IMR-90 (cell line): ENCODE measurements at regions not wholly inside any gene's neighbourhood (a gene's known extent, or its start where the extent isn't known, plus 50 kb on each side); places are given as distances from the start of the nearest gene placed in this dataset.

ENCODE experiments used
- ATAC-seq: fragments of 200-7000 bp; cut with Tn5 transposase; 2 replicates; pipeline ENCODE4 v1.9.1; 2020; ENCODE audit warnings: low read depth, mild to moderate bottlenecking, moderate library complexity
- BruUV-seq: library from RNA; stranded (reverse); fragments of 400-500 nt; replicated peaks from 2 replicates; lab custom pipeline; 2021; lab: Mats Ljungman, UMichigan
- CTCF ChIA-PET: fragments of 300-600 bp; formaldehyde crosslinking; extraction: SDS; loops from one replicate; lab custom pipeline; 2021; ENCODE audit warnings: antibody characterized with exemption; lab: Yijun Ruan, JAX
- POLR2A ChIA-PET: fragments of 300-600 bp; sonication (Branson Sonifier 250); formaldehyde crosslinking; loops from one replicate; lab custom pipeline; 2022; ENCODE audit warnings: antibody characterized with exemption; ENCODE audit not compliant: unreplicated experiment; lab: Charles Lee
- DNase-seq: peaks from one replicate; pipeline ENCODE4 v3.0.0; 2013
- H2AFZ ChIP-seq: replicated peaks from 2 replicates; pipeline ENCODE3; 2013; ENCODE audit warnings: low read length, mild to moderate bottlenecking; ENCODE audit not compliant: poor library complexity
- H2AK5ac ChIP-seq: 2 replicates; pipeline ENCODE4 v1.6.1; 2013; ENCODE audit warnings: low read depth, low read length, inconsistent platforms
- H2AK9ac ChIP-seq: replicated peaks from 2 replicates; pipeline ENCODE3; 2013; ENCODE audit warnings: mild to moderate bottlenecking, low read depth, low read length, moderate library complexity; ENCODE audit not compliant: poor library complexity
- H2BK120ac ChIP-seq: 2 replicates; pipeline ENCODE4 v1.6.1; 2013; ENCODE audit warnings: low read depth, low read length, inconsistent platforms
- H2BK15ac ChIP-seq: 3 replicates; pipeline ENCODE4 v1.6.1; 2013; ENCODE audit warnings: low read depth, low read length, inconsistent platforms
- H2BK20ac ChIP-seq: 2 replicates; pipeline ENCODE4 v1.6.1; 2013; ENCODE audit warnings: low read depth, mild to moderate bottlenecking, inconsistent platforms, low read length, moderate library complexity
- H2BK5ac ChIP-seq: 2 replicates; pipeline ENCODE4 v1.6.1; 2013; ENCODE audit warnings: mild to moderate bottlenecking, low read depth, low read length, inconsistent platforms; ENCODE audit not compliant: poor library complexity, severe bottlenecking
- H3K14ac ChIP-seq: replicated peaks from 2 replicates; pipeline ENCODE4 v1.6.1; 2013; ENCODE audit warnings: low read depth, low read length, inconsistent platforms
- H3K18ac ChIP-seq: 2 replicates; pipeline ENCODE4 v1.6.1; 2013; ENCODE audit warnings: low read depth, low read length, control low read depth
- H3K23ac ChIP-seq: 2 replicates; pipeline ENCODE4 v1.6.1; 2013; ENCODE audit warnings: low read depth, low read length, inconsistent platforms
- H3K27ac ChIP-seq: 2 replicates; pipeline ENCODE4 v1.5.1; 2013; ENCODE audit warnings: mild to moderate bottlenecking, control low read depth, low read length; ENCODE audit not compliant: insufficient read depth
- H3K27me3 ChIP-seq: 2 replicates; pipeline ENCODE4 v1.6.1; 2013; ENCODE audit warnings: low read length; ENCODE audit not compliant: control insufficient read depth, insufficient read depth
- H3K36me3 ChIP-seq: 2 replicates; pipeline ENCODE4 v1.6.1; 2013; ENCODE audit warnings: low read length, mixed read lengths; ENCODE audit not compliant: control insufficient read depth, insufficient read depth
- H3K4ac ChIP-seq: 2 replicates; pipeline ENCODE4 v1.6.1; 2013; ENCODE audit warnings: low read depth, low read length, inconsistent platforms
- H3K4me1 ChIP-seq: 2 replicates; pipeline ENCODE4 v1.6.1; 2013; ENCODE audit warnings: low read length, mixed read lengths; ENCODE audit not compliant: control insufficient read depth, insufficient read depth
- H3K4me2 ChIP-seq: 2 replicates; pipeline ENCODE4 v1.6.1; 2013; ENCODE audit warnings: low read depth, mild to moderate bottlenecking, control low read depth, low read length, moderate library complexity
- H3K4me3 ChIP-seq: 2 replicates; pipeline ENCODE4 v1.5.1; 2013; ENCODE audit warnings: low read depth, mild to moderate bottlenecking, control low read depth, low read length, moderate library complexity; ENCODE audit not compliant: insufficient read depth
- H3K56ac ChIP-seq: 2 replicates; pipeline ENCODE4 v1.6.1; 2013; ENCODE audit warnings: low read length, inconsistent platforms; ENCODE audit not compliant: insufficient read depth; ENCODE audit errors: extremely low read depth
- H3K79me1 ChIP-seq, 2 experiments: 2 replicates each; pipeline ENCODE4 v1.6.1; 2013; ENCODE audit warnings: low read length in 2 of 2, inconsistent platforms in 1 of 2, low read depth in 1 of 2
- H3K9ac ChIP-seq: 2 replicates; pipeline ENCODE4 v1.6.1; 2013; ENCODE audit warnings: low read depth, low read length, control low read depth
- H3K9me1 ChIP-seq: 2 replicates; pipeline ENCODE4 v1.6.1; 2013; ENCODE audit warnings: low read length, inconsistent platforms; ENCODE audit not compliant: insufficient read depth
- H3K9me3 ChIP-seq: 2 replicates; pipeline ENCODE4 v1.6.1; 2013; ENCODE audit warnings: low read length; ENCODE audit not compliant: control insufficient read depth, insufficient read depth
- H4K20me1 ChIP-seq: 2 replicates; pipeline ENCODE4 v1.6.1; 2013; ENCODE audit warnings: low read length, inconsistent platforms; ENCODE audit not compliant: insufficient read depth
- H4K5ac ChIP-seq: 2 replicates; pipeline ENCODE4 v1.6.1; 2013; ENCODE audit warnings: mild to moderate bottlenecking, low read depth, low read length, control low read depth
- H4K8ac ChIP-seq, 2 experiments: 2 replicates each; pipeline ENCODE4 v1.6.1; 2013; ENCODE audit warnings: low read depth in 2 of 2, low read length in 2 of 2, control low read depth in 1 of 2, inconsistent platforms in 1 of 2
- H4K91ac ChIP-seq: 2 replicates; pipeline ENCODE4 v1.6.1; 2013; ENCODE audit warnings: low read depth, low read length, inconsistent platforms; ENCODE audit not compliant: insufficient read depth
- CEBPB ChIP-seq: IDR thresholded peaks from 2 replicates; pipeline ENCODE4 v1.6.1; 2012; ENCODE audit warnings: low read depth, low read length, improper control_type of control experiment
- CTCF ChIP-seq: conservative IDR thresholded peaks from 2 replicates; pipeline ENCODE4 v1.5.1; 2012; ENCODE audit warnings: mild to moderate bottlenecking, low read depth, low read length, improper control_type of control experiment
- MAFK ChIP-seq: IDR thresholded peaks from 2 replicates; pipeline ENCODE4 v1.6.1; 2012; ENCODE audit warnings: low read depth, low read length, improper control_type of control experiment
- MAZ ChIP-seq: IDR thresholded peaks from 2 replicates; pipeline ENCODE4 v1.6.1; 2012; ENCODE audit warnings: low read depth, mild to moderate bottlenecking, low read length, improper control_type of control experiment, moderate library complexity, borderline replicate concordance
- MXI1 ChIP-seq: IDR thresholded peaks from 2 replicates; pipeline ENCODE4 v1.6.1; 2012; ENCODE audit warnings: low read depth, mild to moderate bottlenecking, low read length, moderate library complexity, borderline replicate concordance
- RAD21 ChIP-seq: IDR thresholded peaks from 2 replicates; pipeline ENCODE4 v1.6.1; 2012; ENCODE audit warnings: low read length, improper control_type of control experiment
- RCOR1 ChIP-seq: IDR thresholded peaks from 2 replicates; pipeline ENCODE4 v1.6.1; 2012; ENCODE audit warnings: mild to moderate bottlenecking, low read length, improper control_type of control experiment; ENCODE audit not compliant: insufficient replicate concordance
- RFX5 ChIP-seq: IDR thresholded peaks from 2 replicates; pipeline ENCODE4 v1.8.0; 2012; ENCODE audit warnings: low read depth, mild to moderate bottlenecking, low read length, moderate library complexity
- USF2 ChIP-seq: fragments of 150-350 bp; IDR thresholded peaks from 2 replicates; pipeline ENCODE4 v1.6.1; 2017; ENCODE audit warnings: mild to moderate bottlenecking, antibody characterized with exemption, low read length, low read depth
- WGBS, 2 experiments: methylation state at CpG; one replicate each; pipeline versions ENCODE4 v1.1.5 to v1.1.7; 2013; ENCODE audit warnings: missing lambda C conversion rate in 2 of 2; ENCODE audit not compliant: insufficient read length in 1 of 2; ENCODE audit errors: extremely low coverage in 2 of 2; 5-methylcytosine and 5-hydroxymethylcytosine counted together
- dilution Hi-C: fragments of 300-500 bp; cut with HindIII; formaldehyde crosslinking; loops from one replicate; pipeline ENCODE4 v1.14.3; 2018; ENCODE audit warnings: low sequenced_read_pairs; ENCODE audit not compliant: unreplicated experiment
- in situ Hi-C: fragments of 300-500 bp; cut with MboI; formaldehyde crosslinking; loops from 3 replicates; pipeline ENCODE4 v1.14.3; 2019; ENCODE audit warnings: low sequenced_read_pairs, inconsistent platforms, mixed read lengths
- intact Hi-C: fragments of 100-400 bp; cut with micrococcal nuclease; formaldehyde crosslinking; loops from 2 replicates; pipeline ENCODE4 v1.10.0; 2022

GRCh38 chr1:106751002-106751401, 305.5 kb upstream of the PRMT6 start:
- Histone ChIP-seq H4K91ac (no peak overlapping the region), H3K56ac (no peak overlapping the region), H3K4ac (no peak overlapping the region), H2BK120ac (no peak overlapping the region), H4K20me1 (no peaks in the 10 kb centered on the region), H3K9ac (no peak overlapping the region), H3K27ac (no peak overlapping the region), H3K4me2 (no peak overlapping the region), H3K4me3 (no peak overlapping the region), H2BK15ac (no peak overlapping the region), H3K9me3 (no peaks in the 10 kb centered on the region), H3K23ac (no peak overlapping the region), H2AFZ (no peak overlapping the region), H2BK20ac (no peak overlapping the region), H3K79me1 (no peaks in the 10 kb centered on the region), H3K9me1 (no peaks in the 10 kb centered on the region), H2BK5ac (no peak overlapping the region), H4K8ac (no peak overlapping the region), H4K5ac (no peak overlapping the region), H2AK9ac (no peak overlapping the region), H3K27me3 (no peaks in the 10 kb centered on the region), H2AK5ac (no peak overlapping the region), H3K4me1 (no peaks in the 10 kb centered on the region), H3K14ac (no peak overlapping the region), H3K36me3 (no peaks in the 10 kb centered on the region), H3K18ac (no peak overlapping the region)
- CTCF ChIA-PET = interaction anchor here (0.5 kb wide), 1 partner anchor 1222 kb away, joined by 6 read pairs; no protein-coding TSS in a partner anchor
- POLR2A ChIA-PET = no interaction called here
- WGBS, 2 experiments = no CpG with 5 or more reads among the region's 2 CpGs
- intact Hi-C loops = no loop called here
- in situ Hi-C loops = no loop called here
- dilution Hi-C loops = no loop called here
- ATAC-seq (no peak), DNase-seq (no peak)
- no TSS peak for BruUV-seq
- no peak for TF ChIP-seq MAZ
- TF ChIP-seq MAFK = no peak
- TF ChIP-seq MXI1 = no peak
- no peak for TF ChIP-seq CTCF
- no peak for TF ChIP-seq USF2
- TF ChIP-seq RAD21 = no peak
- no peak for TF ChIP-seq CEBPB
- TF ChIP-seq RCOR1 = no peak
- TF ChIP-seq RFX5 = no peak
